Gastroesophageal sphincter (tissue), 4 donors: ENCODE measurements at regions not wholly inside any gene's neighbourhood (a gene's known extent, or its start where the extent isn't known, plus 50 kb on each side); places are given as distances from the start of the nearest gene placed in this dataset.
"Not testable (repeated sequence)": the region's sequence is repeated elsewhere in the genome, so short reads cannot be mapped to it uniquely, and the experiment has no call there.

Experiments
- ATAC-seq: fragments of 150-250 bp; one replicate; pipeline ENCODE4 v1.9.1; 2016; ENCODE audit warnings: mild to moderate bottlenecking, moderate library complexity
- H3K27ac ChIP-seq, 4 donors: fragments of 200-600 bp; sonication (generic) in 3 of 4; 1 replicate in 3 of 4; 2 replicates in 1 of 4; pipeline ENCODE4 v1.5.1; 2016 to 2019
- H3K27me3 ChIP-seq: fragments of 200-600 bp; sonication (generic); one replicate; pipeline ENCODE4 v1.5.1; 2019
- H3K36me3 ChIP-seq, 2 donors: fragments of 200-600 bp; sonication (generic); one replicate each; pipeline ENCODE4 v1.5.1; 2019; ENCODE audit warnings: control low read depth in 1 of 2
- H3K4me1 ChIP-seq, 3 donors: fragments of 200-600 bp; sonication (generic); 1 replicate in 2 of 3; 2 replicates in 1 of 3; pipeline ENCODE4 v1.5.1; 2016 to 2019; ENCODE audit warnings: control low read depth in 2 of 3
- H3K4me3 ChIP-seq, 2 donors: fragments of 200-600 bp; sonication (generic); one replicate each; pipeline ENCODE4 v1.5.1; 2019; ENCODE audit warnings: mild to moderate bottlenecking in 1 of 2, moderate library complexity in 1 of 2
- H3K9me3 ChIP-seq, 3 donors: fragments of 200-600 bp; sonication (generic); one replicate each; pipeline ENCODE4 v1.5.1; 2017 to 2019; ENCODE audit warnings: control low read depth in 2 of 3
- EP300 ChIP-seq: sonication (generic); formaldehyde crosslinking; IDR thresholded peaks from one replicate; pipeline ENCODE4 v1.6.1; 2017; ENCODE audit warnings: antibody characterized with exemption, mild to moderate bottlenecking
- POLR2A ChIP-seq, 2 donors: fragments of 450-650 bp; IDR thresholded peaks; one replicate each; pipeline ENCODE4 v1.6.1; 2017; ENCODE audit warnings: antibody characterized with exemption in 2 of 2, mild to moderate bottlenecking in 2 of 2, moderate library complexity in 1 of 2
- POLR2AphosphoS5 ChIP-seq: sonication (generic); formaldehyde crosslinking; IDR thresholded peaks from one replicate; pipeline ENCODE4 v1.6.1; 2017; ENCODE audit warnings: antibody characterized with exemption
- WGBS, 2 donors: methylation state at CpG; one replicate each; pipeline ENCODE4 v1.1.5; 2018; ENCODE audit warnings: low coverage in 1 of 2; 5-methylcytosine and 5-hydroxymethylcytosine counted together
- TF ChIP-seq, protein P1 (sequence below), 4 experiments: fragments of 200-600 bp in 2 of 4; fragments of 450-650 bp in 2 of 4; sonication (generic) in 1 of 4; IDR thresholded peaks; one replicate each; pipeline ENCODE4 v1.5.1; 2017 to 2019; ENCODE audit warnings: antibody characterized with exemption in 4 of 4, mild to moderate bottlenecking in 2 of 4, moderate library complexity in 2 of 4

DNA sequence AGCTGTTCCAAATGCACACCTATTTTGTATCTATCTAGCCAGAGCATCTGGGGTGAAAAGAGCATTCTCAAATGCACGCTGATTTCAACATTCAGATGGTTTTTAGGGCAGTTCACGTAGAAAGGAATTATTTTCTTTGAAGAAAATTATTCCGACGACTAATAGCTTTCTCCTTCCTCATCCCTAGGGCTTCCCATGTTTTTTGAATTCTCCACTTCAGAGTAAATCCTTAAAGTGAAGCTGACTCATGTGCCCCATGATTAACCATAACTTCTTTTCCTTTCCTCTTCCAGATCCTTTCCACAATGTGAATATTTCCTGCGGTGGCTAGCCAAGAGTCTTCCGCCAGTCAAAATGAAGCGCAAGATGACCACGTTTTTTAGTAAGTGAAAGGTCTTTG is 86.7 kb upstream of the PDHA1 start:
- Histone ChIP-seq H3K9me3 (no peaks in the 10 kb centered on the region), H3K4me3 (no peak overlapping the region), H3K27ac (no peak overlapping the region), H3K27me3 (no peaks in the 10 kb centered on the region), H3K36me3 (no peaks in the 10 kb centered on the region), H3K4me1 (no peaks in the 10 kb centered on the region)
- no peak for ATAC-seq
- TF ChIP-seq, protein P1, sequence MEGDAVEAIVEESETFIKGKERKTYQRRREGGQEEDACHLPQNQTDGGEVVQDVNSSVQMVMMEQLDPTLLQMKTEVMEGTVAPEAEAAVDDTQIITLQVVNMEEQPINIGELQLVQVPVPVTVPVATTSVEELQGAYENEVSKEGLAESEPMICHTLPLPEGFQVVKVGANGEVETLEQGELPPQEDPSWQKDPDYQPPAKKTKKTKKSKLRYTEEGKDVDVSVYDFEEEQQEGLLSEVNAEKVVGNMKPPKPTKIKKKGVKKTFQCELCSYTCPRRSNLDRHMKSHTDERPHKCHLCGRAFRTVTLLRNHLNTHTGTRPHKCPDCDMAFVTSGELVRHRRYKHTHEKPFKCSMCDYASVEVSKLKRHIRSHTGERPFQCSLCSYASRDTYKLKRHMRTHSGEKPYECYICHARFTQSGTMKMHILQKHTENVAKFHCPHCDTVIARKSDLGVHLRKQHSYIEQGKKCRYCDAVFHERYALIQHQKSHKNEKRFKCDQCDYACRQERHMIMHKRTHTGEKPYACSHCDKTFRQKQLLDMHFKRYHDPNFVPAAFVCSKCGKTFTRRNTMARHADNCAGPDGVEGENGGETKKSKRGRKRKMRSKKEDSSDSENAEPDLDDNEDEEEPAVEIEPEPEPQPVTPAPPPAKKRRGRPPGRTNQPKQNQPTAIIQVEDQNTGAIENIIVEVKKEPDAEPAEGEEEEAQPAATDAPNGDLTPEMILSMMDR (IDR thresholded peaks at IDR 0.05) = no peak
- TF ChIP-seq POLR2AphosphoS5 = no peak
- TF ChIP-seq POLR2A (IDR thresholded peaks at IDR 0.05) = no peak
- no peak for TF ChIP-seq EP300
- WGBS, 2 donors = 65 to 84% methylated on average over 7 of the region's 8 CpGs

DNA sequence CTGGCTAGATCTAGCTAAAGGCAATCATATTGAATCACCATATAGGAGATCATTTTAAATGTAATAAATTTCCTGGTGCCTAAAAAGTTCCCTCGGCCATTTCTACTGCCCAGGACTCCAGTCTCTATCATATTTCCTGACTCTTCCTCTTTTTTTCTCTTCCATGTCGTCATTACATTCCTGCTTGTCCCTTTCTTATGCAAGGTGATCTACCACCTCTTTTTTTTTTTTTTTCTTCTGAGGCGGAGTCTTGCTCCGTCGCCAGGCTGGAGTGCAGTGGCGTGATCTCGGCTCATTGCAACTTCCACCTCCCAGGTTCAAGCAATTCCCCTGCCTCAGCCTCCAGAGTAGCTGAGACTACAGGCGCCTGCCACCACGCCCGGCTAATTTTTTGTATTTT is 82.7 kb upstream of the PDHA1 start:
- not testable (repeated sequence) for ATAC-seq, H3K27ac ChIP-seq, H3K27me3 ChIP-seq, H3K9me3 ChIP-seq, H3K4me1 ChIP-seq, H3K4me3 ChIP-seq, H3K36me3 ChIP-seq
- 60 to 89% methylated on average over 3 of the region's 10 CpGs for WGBS, 2 donors

DNA sequence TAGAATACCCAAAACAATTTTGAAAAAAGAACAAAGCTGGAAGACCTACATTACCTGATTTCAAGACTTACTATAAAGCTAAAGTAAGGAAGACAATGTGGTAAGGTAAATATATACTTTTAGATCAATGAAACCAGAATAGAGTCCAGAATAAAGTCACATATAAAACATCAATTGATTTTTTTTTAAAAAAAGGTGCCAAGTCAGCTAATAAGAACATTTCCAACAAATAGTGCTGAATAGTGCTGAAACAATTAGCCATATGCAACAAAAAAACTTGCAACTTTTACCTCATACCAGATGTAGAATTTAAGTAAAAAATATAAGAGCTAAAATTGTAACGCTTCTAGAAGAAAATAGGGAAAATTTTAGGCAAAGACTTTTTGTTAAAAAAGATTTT is 73.0 kb upstream of the PDHA1 start:
- H3K27me3 ChIP-seq = no peaks in the 10 kb centered on the region
- no peak overlapping the region for H3K27ac ChIP-seq
- no peaks in the 10 kb centered on the region for H3K4me1 ChIP-seq
- H3K4me3 ChIP-seq = no peak overlapping the region
- no peaks in the 10 kb centered on the region for H3K9me3 ChIP-seq
- no peak for ATAC-seq
- H3K36me3 ChIP-seq = no peaks in the 10 kb centered on the region
- TF ChIP-seq POLR2AphosphoS5 (no peak), EP300 (no peak), POLR2A (IDR thresholded peaks at IDR 0.05) (no peak)
- TF ChIP-seq, protein P1 (IDR thresholded peaks at IDR 0.05) = no peak
- WGBS, 2 donors = 74 to 86% methylated on average over 1 of the region's 1 CpG

DNA sequence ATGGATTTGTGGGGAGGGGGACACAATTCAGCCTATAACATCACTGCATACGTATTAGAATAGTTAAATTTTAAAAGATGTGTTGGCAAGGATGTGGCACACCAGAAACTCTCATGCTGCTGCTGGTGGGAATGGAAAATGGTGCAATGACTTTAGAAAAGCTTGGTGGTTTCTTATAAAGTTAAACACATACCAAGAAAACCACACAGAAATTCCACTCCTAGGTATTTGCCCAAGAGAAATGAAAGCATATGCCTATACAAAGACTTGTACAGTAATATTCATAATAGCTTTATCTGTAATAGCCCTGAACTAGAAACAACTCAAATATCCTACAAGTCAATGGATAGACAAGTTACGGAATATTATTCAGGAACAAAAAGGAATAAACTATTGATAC is 71.3 kb upstream of the PDHA1 start:
- no peak overlapping the region for H3K4me3 ChIP-seq
- TF ChIP-seq, protein P1 (IDR thresholded peaks at IDR 0.05) = no peak
- TF ChIP-seq POLR2AphosphoS5 (no peak), POLR2A (IDR thresholded peaks at IDR 0.05) (no peak), EP300 (no peak)
- no peaks in the 10 kb centered on the region for H3K9me3 ChIP-seq
- H3K27me3 ChIP-seq = no peaks in the 10 kb centered on the region
- no peaks in the 10 kb centered on the region for H3K36me3 ChIP-seq
- ATAC-seq = no peak
- 38 to 77% methylated on average over 2 of the region's 2 CpGs for WGBS, 2 donors
- no peak overlapping the region for H3K27ac ChIP-seq
- H3K4me1 ChIP-seq = no peaks in the 10 kb centered on the region

DNA sequence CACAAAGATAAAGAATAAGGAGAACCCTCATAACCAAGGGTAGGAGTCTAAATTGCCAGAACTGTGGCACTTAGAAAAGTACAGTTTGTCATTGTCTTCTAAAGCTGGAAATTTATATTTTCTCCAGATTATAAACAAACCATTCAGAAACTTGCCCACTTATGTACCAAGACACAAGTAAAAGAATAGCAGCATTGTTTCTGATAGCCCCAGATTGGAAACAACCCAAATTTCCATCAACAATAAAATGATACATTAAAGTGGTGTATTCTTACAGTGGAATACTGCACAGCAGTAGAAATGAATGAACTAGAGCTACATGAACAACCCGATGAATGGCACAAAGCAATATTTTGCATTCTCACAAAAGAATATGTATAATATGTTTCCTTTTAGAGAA is 63.1 kb upstream of the PDHA1 start:
- Histone ChIP-seq H3K36me3 (no peaks in the 10 kb centered on the region), H3K27me3 (no peaks in the 10 kb centered on the region), H3K27ac (no peak overlapping the region), H3K4me1 (no peaks in the 10 kb centered on the region), H3K4me3 (no peak overlapping the region), H3K9me3 (no peaks in the 10 kb centered on the region)
- TF ChIP-seq POLR2A (IDR thresholded peaks at IDR 0.05) = no peak
- no peak for TF ChIP-seq EP300
- TF ChIP-seq, protein P1 (IDR thresholded peaks at IDR 0.05) = no peak
- no peak for TF ChIP-seq POLR2AphosphoS5
- ATAC-seq = no peak
- 67 to 90% methylated on average over 1 of the region's 1 CpG for whole genome bisulfite sequencing, 2 donors

DNA sequence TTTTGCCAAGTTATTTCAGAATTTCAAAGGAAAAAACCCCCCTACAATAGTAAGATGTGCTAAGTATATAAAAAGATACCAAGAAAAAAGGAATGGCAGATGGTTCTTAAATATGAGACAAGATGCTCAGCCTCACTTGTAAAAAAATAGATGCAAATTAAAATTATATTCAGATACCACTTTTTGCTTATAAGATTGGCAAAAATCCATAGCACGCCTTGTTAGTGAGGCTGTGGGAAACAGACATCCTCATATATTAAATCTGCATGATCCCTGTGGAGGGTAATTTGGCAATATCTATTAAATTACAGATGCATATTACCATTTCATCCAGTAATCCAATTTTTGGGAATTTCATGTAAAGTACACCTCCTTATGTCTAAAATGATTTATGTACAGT is 62.5 kb upstream of the PDHA1 start:
- no peaks in the 10 kb centered on the region for H3K36me3 ChIP-seq
- no peak for ATAC-seq
- H3K9me3 ChIP-seq = no peaks in the 10 kb centered on the region
- no peak overlapping the region for H3K27ac ChIP-seq
- no peak for TF ChIP-seq POLR2A (IDR thresholded peaks at IDR 0.05)
- TF ChIP-seq, protein P1 (IDR thresholded peaks at IDR 0.05) = no peak
- no peak for TF ChIP-seq EP300
- TF ChIP-seq POLR2AphosphoS5 = no peak
- H3K4me1 ChIP-seq = no peaks in the 10 kb centered on the region
- WGBS, 2 donors = 75 to 78% methylated on average over 1 of the region's 1 CpG
- H3K4me3 ChIP-seq = no peak overlapping the region
- no peaks in the 10 kb centered on the region for H3K27me3 ChIP-seq
